PC-3 (cell line): ENCODE measurements at regions not wholly inside any gene's neighbourhood (a gene's known extent, or its start where the extent isn't known, plus 50 kb on each side); places are given as distances from the start of the nearest gene placed in this dataset.

Source experiments
- ATAC-seq: fragments of 200-7000 bp; cut with Tn5 transposase; 2 replicates; pipeline ENCODE4 v1.9.1; 2020; ENCODE audit warnings: mild to moderate bottlenecking, moderate library complexity
- BruUV-seq: library from RNA; stranded (reverse); fragments of 400-500 nt; replicated peaks from 2 replicates; lab custom pipeline; 2021; lab: Mats Ljungman, UMichigan
- CTCF ChIA-PET: fragments of 300-600 bp; sonication (Branson Sonifier 250); formaldehyde crosslinking; loops from one replicate; lab custom pipeline; 2022; ENCODE audit warnings: antibody characterized with exemption; lab: Charles Lee
- POLR2A ChIA-PET: fragments of 300-600 bp; sonication (Branson Sonifier 250); formaldehyde crosslinking; loops from one replicate; lab custom pipeline; 2022; ENCODE audit warnings: antibody characterized with exemption; ENCODE audit not compliant: unreplicated experiment; lab: Charles Lee
- DNase-seq: peaks from one replicate; pipeline ENCODE4 v3.0.0-alpha.2; 2015
- H2AFZ ChIP-seq: fragments of 300-600 bp; sonication (generic); 2 replicates; pipeline ENCODE4 v1.6.0; 2016; ENCODE audit warnings: antibody characterized with exemption, low read length
- H3F3A ChIP-seq: fragments of 300-600 bp; sonication (generic); one replicate; pipeline ENCODE4 v1.6.0; 2017; ENCODE audit warnings: antibody characterized with exemption, low read length, control low read depth, mild to moderate bottlenecking; ENCODE audit not compliant: unreplicated experiment
- H3K27ac ChIP-seq: fragments of 300-600 bp; sonication (generic); 2 replicates; pipeline ENCODE4 v1.5.1; 2016; ENCODE audit warnings: mild to moderate bottlenecking, low read length
- H3K27me3 ChIP-seq: fragments of 300-600 bp; sonication (generic); 2 replicates; pipeline ENCODE4 v1.6.1; 2016; ENCODE audit warnings: low read length, mixed read lengths
- H3K36me3 ChIP-seq: fragments of 300-600 bp; sonication (generic); 2 replicates; pipeline ENCODE4 v1.6.1; 2016; ENCODE audit warnings: low read depth, mixed run types, low read length, mixed read lengths
- H3K4me1 ChIP-seq: fragments of 300-600 bp; sonication (generic); 2 replicates; pipeline ENCODE4 v1.5.1; 2016; ENCODE audit warnings: low read length; ENCODE audit not compliant: insufficient read depth
- H3K4me2 ChIP-seq: fragments of 300-600 bp; sonication (generic); 2 replicates; pipeline ENCODE4 v1.6.0; 2016; ENCODE audit warnings: low read length
- H3K4me3 ChIP-seq: fragments of 300-600 bp; sonication (generic); 2 replicates; pipeline ENCODE4 v1.5.1; 2016; ENCODE audit warnings: mild to moderate bottlenecking, low read length, mixed read lengths
- H3K79me2 ChIP-seq: fragments of 300-600 bp; sonication (generic); 2 replicates; pipeline ENCODE4 v1.6.1; 2017; ENCODE audit warnings: low read length, mixed read lengths
- H3K9ac ChIP-seq: fragments of 300-600 bp; sonication (generic); 2 replicates; pipeline ENCODE4 v1.6.0; 2016; ENCODE audit warnings: mild to moderate bottlenecking, low read length
- H3K9me2 ChIP-seq: fragments of 300-600 bp; sonication (generic); replicated peaks from 2 replicates; pipeline ENCODE4 v1.6.1; 2016; ENCODE audit warnings: mixed run types, low read length, mixed read lengths
- H3K9me3 ChIP-seq: fragments of 300-600 bp; sonication (generic); 2 replicates; pipeline ENCODE4 v1.6.1; 2016; ENCODE audit warnings: low read length, mixed read lengths
- H4K20me1 ChIP-seq: fragments of 300-600 bp; sonication (generic); 2 replicates; pipeline ENCODE4 v1.6.1; 2016; ENCODE audit warnings: low read length, mixed read lengths
- EZH2 ChIP-seq: fragments of 300-600 bp; sonication (generic); IDR thresholded peaks from one replicate; pipeline ENCODE4 v1.6.1; 2017; ENCODE audit warnings: antibody characterized with exemption, mild to moderate bottlenecking, low read length; ENCODE audit not compliant: unreplicated experiment
- EZH2phosphoT487 ChIP-seq: fragments of 300-600 bp; sonication (generic); IDR thresholded peaks from 2 replicates; pipeline ENCODE4 v1.6.1; 2018; ENCODE audit warnings: mild to moderate bottlenecking, antibody characterized with exemption, low read length, borderline replicate concordance
- intact Hi-C: fragments of 100-400 bp; cut with micrococcal nuclease; formaldehyde crosslinking; loops from 2 replicates; pipeline ENCODE4 v1.9.0; 2023
- TF ChIP-seq, protein P1 (sequence below): fragments of 300-600 bp; sonication (generic); conservative IDR thresholded peaks from 2 replicates; pipeline ENCODE4 v1.5.1; 2017; ENCODE audit warnings: antibody characterized with exemption, low read depth, mild to moderate bottlenecking, low read length

DNA sequence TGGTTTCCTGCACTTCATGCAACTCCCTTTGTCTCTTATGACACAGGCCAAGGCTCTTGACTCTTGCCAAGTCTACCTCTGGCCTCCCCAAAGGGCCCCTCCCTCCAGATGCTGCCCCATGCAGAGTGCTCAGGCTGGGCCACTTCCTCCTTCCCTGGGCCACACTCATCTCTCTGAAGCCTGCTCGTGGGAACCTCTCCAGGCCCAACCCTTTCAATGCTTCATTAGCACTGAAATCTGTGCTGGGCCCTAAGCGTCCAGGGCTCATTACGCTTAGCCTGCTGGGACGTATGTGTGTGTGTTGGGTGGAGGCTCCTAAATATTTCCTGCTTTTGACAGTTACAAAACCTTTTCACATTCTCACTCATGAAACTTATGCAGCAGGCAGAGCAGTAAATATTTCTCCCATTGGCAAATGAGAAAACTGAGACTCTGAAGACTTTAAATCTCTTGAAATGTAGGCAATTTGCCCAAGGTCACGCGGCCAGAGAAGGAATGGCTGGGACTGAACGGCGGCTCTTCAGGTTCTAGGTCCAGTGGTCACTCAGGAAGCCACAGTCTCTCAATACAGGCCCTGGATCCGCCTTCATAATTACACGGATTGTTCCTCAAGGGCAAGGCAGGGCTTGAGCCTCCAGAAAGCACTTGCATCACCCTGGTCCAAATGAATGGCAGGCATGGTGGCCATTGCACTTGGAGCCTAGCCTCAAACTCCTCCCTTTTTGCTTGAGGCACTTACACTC, 241.7 kb upstream of the HES1 start:
- Histone ChIP-seq H3F3A (no peaks in the 10 kb centered on the region), H3K9me2 (no peaks in the 10 kb centered on the region), H4K20me1 (no peaks in the 10 kb centered on the region), H3K4me2 (no peak overlapping the region), H3K9me3 (no peaks in the 10 kb centered on the region), H3K27ac (no peak overlapping the region), H2AFZ (no peak overlapping the region), H3K9ac (no peak overlapping the region), H3K4me3 (no peak overlapping the region), H3K79me2 (no peaks in the 10 kb centered on the region), H3K4me1 (no peaks in the 10 kb centered on the region), H3K27me3 (no peaks in the 10 kb centered on the region), H3K36me3 (no peaks in the 10 kb centered on the region)
- intact Hi-C loops: no loop called here
- DNase-seq (no peak), ATAC-seq (no peak)
- no TSS peak for BruUV-seq
- TF ChIP-seq, protein P1, sequence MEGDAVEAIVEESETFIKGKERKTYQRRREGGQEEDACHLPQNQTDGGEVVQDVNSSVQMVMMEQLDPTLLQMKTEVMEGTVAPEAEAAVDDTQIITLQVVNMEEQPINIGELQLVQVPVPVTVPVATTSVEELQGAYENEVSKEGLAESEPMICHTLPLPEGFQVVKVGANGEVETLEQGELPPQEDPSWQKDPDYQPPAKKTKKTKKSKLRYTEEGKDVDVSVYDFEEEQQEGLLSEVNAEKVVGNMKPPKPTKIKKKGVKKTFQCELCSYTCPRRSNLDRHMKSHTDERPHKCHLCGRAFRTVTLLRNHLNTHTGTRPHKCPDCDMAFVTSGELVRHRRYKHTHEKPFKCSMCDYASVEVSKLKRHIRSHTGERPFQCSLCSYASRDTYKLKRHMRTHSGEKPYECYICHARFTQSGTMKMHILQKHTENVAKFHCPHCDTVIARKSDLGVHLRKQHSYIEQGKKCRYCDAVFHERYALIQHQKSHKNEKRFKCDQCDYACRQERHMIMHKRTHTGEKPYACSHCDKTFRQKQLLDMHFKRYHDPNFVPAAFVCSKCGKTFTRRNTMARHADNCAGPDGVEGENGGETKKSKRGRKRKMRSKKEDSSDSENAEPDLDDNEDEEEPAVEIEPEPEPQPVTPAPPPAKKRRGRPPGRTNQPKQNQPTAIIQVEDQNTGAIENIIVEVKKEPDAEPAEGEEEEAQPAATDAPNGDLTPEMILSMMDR: no peak
- TF ChIP-seq EZH2: no peak
- no peak for TF ChIP-seq EZH2phosphoT487
- ChIA-PET CTCF (no interaction called here), POLR2A (no interaction called here)

DNA sequence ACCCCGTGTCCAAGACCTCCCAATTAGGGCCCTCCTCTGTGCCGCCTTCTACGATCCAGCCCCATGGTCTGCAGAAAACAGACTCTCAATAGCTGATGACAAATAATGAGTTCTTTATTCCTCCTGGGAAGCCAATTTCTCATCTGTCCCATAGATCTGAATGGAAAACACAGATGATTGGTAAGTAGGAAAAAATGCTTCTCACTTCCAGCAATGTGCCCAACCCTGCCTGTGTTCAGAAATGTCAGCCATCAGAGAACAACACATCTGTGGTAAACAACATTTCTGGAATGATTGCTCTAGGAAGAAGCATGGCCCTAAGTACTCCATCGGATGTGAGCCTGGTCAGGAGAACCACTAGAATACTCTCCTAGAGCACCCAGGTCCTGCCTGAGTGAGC, 240.5 kb upstream of the HES1 start:
- DNase-seq (no peak), ATAC-seq (no peak)
- Histone ChIP-seq H3K79me2 (no peaks in the 10 kb centered on the region), H3K27me3 (no peaks in the 10 kb centered on the region), H3K9ac (no peak overlapping the region), H3K36me3 (no peaks in the 10 kb centered on the region), H4K20me1 (no peaks in the 10 kb centered on the region), H3K4me2 (no peak overlapping the region), H3K4me3 (no peak overlapping the region), H2AFZ (no peak overlapping the region), H3K27ac (no peak overlapping the region), H3F3A (no peaks in the 10 kb centered on the region), H3K9me2 (no peaks in the 10 kb centered on the region), H3K4me1 (no peaks in the 10 kb centered on the region), H3K9me3 (no peaks in the 10 kb centered on the region)
- BruUV-seq: no TSS peak
- ChIA-PET CTCF (no interaction called here), POLR2A (no interaction called here)
- intact Hi-C loops: no loop called here
- TF ChIP-seq EZH2 (no peak), EZH2phosphoT487 (no peak)
- TF ChIP-seq, protein P1: no peak

- Histone ChIP-seq H3K9me3 (no peaks in the 10 kb centered on the region), H2AFZ (no peak overlapping the region), H3K36me3 (no peaks in the 10 kb centered on the region), H3F3A (no peaks in the 10 kb centered on the region), H3K4me2 (no peak overlapping the region), H3K9me2 (no peaks in the 10 kb centered on the region), H3K4me3 (no peak overlapping the region), H4K20me1 (no peaks in the 10 kb centered on the region), H3K79me2 (no peaks in the 10 kb centered on the region), H3K27ac (no peak overlapping the region), H3K27me3 (no peaks in the 10 kb centered on the region), H3K4me1 (no peaks in the 10 kb centered on the region), H3K9ac (no peak overlapping the region)
- BruUV-seq: no TSS peak
- no peak for DNase-seq
- no peak for ATAC-seq
- intact Hi-C loops: no loop called here
- ChIA-PET POLR2A (no interaction called here), CTCF (no interaction called here)
- TF ChIP-seq EZH2phosphoT487: no peak
- TF ChIP-seq, protein P1: no peak
- no peak for TF ChIP-seq EZH2
These were observed 239.5 kb upstream of the HES1 start for GRCh38 chr3:193896419-193896818.
